ENCODE measurements at regions not wholly inside any gene's neighbourhood (a gene's known extent, or its start where the extent isn't known, plus 50 kb on each side); places are given as distances from the start of the nearest gene placed in this dataset.
"Not testable (repeated sequence)": the region's sequence is repeated elsewhere in the genome, so short reads cannot be mapped to it uniquely, and the experiment has no call there.

DNA sequence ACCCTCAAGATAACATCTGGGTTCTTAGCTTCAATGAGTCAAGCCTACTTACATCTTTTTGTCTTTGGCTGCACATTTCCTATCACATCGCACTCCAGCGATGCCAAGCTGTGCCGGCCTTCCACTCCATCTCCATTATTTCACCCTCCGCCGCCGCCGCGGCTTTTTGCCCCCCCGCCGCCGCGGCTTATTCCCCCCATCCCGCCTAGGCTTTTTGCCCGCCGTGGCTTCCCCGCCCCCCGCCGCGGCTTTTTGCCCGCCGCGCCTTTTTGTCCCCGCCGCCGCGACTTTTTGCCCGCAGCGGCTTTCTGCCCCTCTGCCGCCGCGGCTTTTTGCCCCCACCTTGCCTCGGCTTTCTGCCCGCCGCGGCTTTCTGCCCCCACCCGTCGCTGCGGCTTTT is 50.8 kb downstream of the PPIAL4E start:
- POLR2A ChIA-PET; H3K27me3 Mint-ChIP-seq; H3K27ac Mint-ChIP-seq; ATAC-seq (ENCODE audit: low read depth); H3K4me1 Mint-ChIP-seq; H3K9me3 Mint-ChIP-seq; H3K36me3 Mint-ChIP-seq; H3K4me3 Mint-ChIP-seq: not testable (repeated sequence)
- peak; percentile 7 for DNase-seq

All from activated naive CD8-positive, alpha-beta T cell treated with anti-CD3 and anti-CD28 coated beads, Interleukin-2, amount 10 ng/mL, durations not matched to agents 7 days and 5 days (primary cell).